ENCODE measurements at regions not wholly inside any gene's neighbourhood (a gene's known extent, or its start where the extent isn't known, plus 50 kb on each side); places are given as distances from the start of the nearest gene placed in this dataset.

GRCh38 chr1:30320581-30320890 is 402.8 kb downstream of the MATN1 start:
- no peak for DNase-seq (ENCODE audit: low read depth)
- TF ChIP-seq CTCF (IDR thresholded peaks at IDR 0.05; ENCODE audit: low read depth, low read length, missing control alignments), result no peak
- H3K4me3 ChIP-seq (ENCODE audit: low read depth, low read length), result no peak overlapping the region

GRCh38 chr1:30319765-30320580 is 403.4 kb downstream of the MATN1 start:
- no peak for DNase-seq (ENCODE audit: low read depth)
- H3K4me3 ChIP-seq (ENCODE audit: low read depth, low read length), result no peak overlapping the region
- no peak for TF ChIP-seq CTCF (IDR thresholded peaks at IDR 0.05; ENCODE audit: low read depth, low read length, missing control alignments)

GRCh38 chr1:30318864-30319718 is 404.3 kb downstream of the MATN1 start:
- TF ChIP-seq CTCF (IDR thresholded peaks at IDR 0.05; ENCODE audit: low read depth, low read length, missing control alignments), result no peak
- no peak overlapping the region for H3K4me3 ChIP-seq (ENCODE audit: low read depth, low read length)
- no peak for DNase-seq (ENCODE audit: low read depth)

- no peak overlapping the region for H3K4me3 ChIP-seq (ENCODE audit: low read depth, low read length)
- no peak for DNase-seq (ENCODE audit: low read depth)
- no peak for TF ChIP-seq CTCF (IDR thresholded peaks at IDR 0.05; ENCODE audit: low read depth, low read length, missing control alignments)
Measured at GRCh38 chr1:30318413-30318812, 405.0 kb downstream of the MATN1 start.

GRCh38 chr1:30317921-30318320 is 405.5 kb downstream of the MATN1 start:
- no peak for TF ChIP-seq CTCF (IDR thresholded peaks at IDR 0.05; ENCODE audit: low read depth, low read length, missing control alignments)
- DNase-seq (ENCODE audit: low read depth), result no peak
- no peak overlapping the region for H3K4me3 ChIP-seq (ENCODE audit: low read depth, low read length)

GRCh38 chr1:30316056-30316455 is 407.3 kb downstream of the MATN1 start:
- TF ChIP-seq CTCF (IDR thresholded peaks at IDR 0.05; ENCODE audit: low read depth, low read length, missing control alignments), result no peak
- DNase-seq (ENCODE audit: low read depth), result no peak
- H3K4me3 ChIP-seq (ENCODE audit: low read depth, low read length), result no peak overlapping the region
